H9 (cell line): ENCODE measurements at regions not wholly inside any gene's neighbourhood (a gene's known extent, or its start where the extent isn't known, plus 50 kb on each side); places are given as distances from the start of the nearest gene placed in this dataset.

Source experiments
- DNase-seq: peaks from one replicate; pipeline ENCODE4 v3.0.0-alpha.2; 2017
- H2AFZ ChIP-seq: one replicate; pipeline ENCODE4 v1.6.1; 2013; ENCODE audit warnings: mild to moderate bottlenecking, low read length, control low read depth, moderate library complexity
- H2AK5ac ChIP-seq: 2 replicates; pipeline ENCODE4 v1.6.1; 2013; ENCODE audit warnings: low read length, control low read depth, mixed read lengths; ENCODE audit not compliant: insufficient read length
- H2BK120ac ChIP-seq: one replicate; pipeline ENCODE4 v1.6.1; 2013; ENCODE audit warnings: low read depth, mild to moderate bottlenecking, low read length, control low read depth, inconsistent platforms; ENCODE audit not compliant: poor library complexity, severe bottlenecking
- H2BK12ac ChIP-seq: 2 replicates; pipeline ENCODE4 v1.6.1; 2013; ENCODE audit warnings: low read length, control low read depth, mixed read lengths, low read depth; ENCODE audit not compliant: insufficient read length
- H2BK15ac ChIP-seq: 2 replicates; pipeline ENCODE4 v1.6.1; 2013; ENCODE audit warnings: low read depth, low read length, control low read depth
- H2BK20ac ChIP-seq: one replicate; pipeline ENCODE4 v1.6.1; 2013; ENCODE audit warnings: low read depth, mild to moderate bottlenecking, low read length, control low read depth, inconsistent platforms; ENCODE audit not compliant: poor library complexity, severe bottlenecking
- H2BK5ac ChIP-seq: 2 replicates; pipeline ENCODE4 v1.6.1; 2013; ENCODE audit warnings: low read length, control low read depth, mixed read lengths; ENCODE audit not compliant: insufficient read length
- H3K14ac ChIP-seq: 2 replicates; pipeline ENCODE4 v1.6.1; 2013; ENCODE audit warnings: low read length, control low read depth; ENCODE audit not compliant: insufficient read depth
- H3K18ac ChIP-seq: 2 replicates; pipeline ENCODE4 v1.6.1; 2013; ENCODE audit warnings: low read depth, mild to moderate bottlenecking, mixed read lengths, low read length, control low read depth; ENCODE audit not compliant: insufficient read length
- H3K23ac ChIP-seq: 2 replicates; pipeline ENCODE4 v1.6.1; 2013; ENCODE audit warnings: low read length, control low read depth, mixed read lengths, low read depth; ENCODE audit not compliant: insufficient read length
- H3K23me2 ChIP-seq: 2 replicates; pipeline ENCODE4 v1.6.1; 2013; ENCODE audit warnings: low read depth, mild to moderate bottlenecking, mixed read lengths, low read length, control low read depth; ENCODE audit not compliant: insufficient read length, poor library complexity, severe bottlenecking
- H3K27ac ChIP-seq: 2 replicates; pipeline ENCODE4 v1.5.1; 2013; ENCODE audit warnings: low read length, control low read depth, mixed read lengths, low read depth; ENCODE audit not compliant: insufficient read length
- H3K27me3 ChIP-seq: 2 replicates; pipeline ENCODE4 v1.6.1; 2013; ENCODE audit warnings: low read length, control low read depth, inconsistent platforms; ENCODE audit not compliant: insufficient read depth
- H3K4ac ChIP-seq: 2 replicates; pipeline ENCODE4 v1.6.1; 2013; ENCODE audit warnings: low read depth, mild to moderate bottlenecking, control low read depth, inconsistent platforms, low read length, moderate library complexity
- H3K4me1 ChIP-seq: 2 replicates; pipeline ENCODE4 v1.6.1; 2013; ENCODE audit warnings: low read length, control low read depth, inconsistent platforms; ENCODE audit not compliant: insufficient read depth
- H3K4me2 ChIP-seq: 2 replicates; pipeline ENCODE4 v1.6.1; 2013; ENCODE audit warnings: low read length, control low read depth, mixed read lengths; ENCODE audit not compliant: insufficient read length, insufficient read depth
- H3K56ac ChIP-seq: 2 replicates; pipeline ENCODE4 v1.6.1; 2013; ENCODE audit warnings: low read depth, mild to moderate bottlenecking, mixed read lengths, low read length, control low read depth; ENCODE audit not compliant: insufficient read length
- H3K79me1 ChIP-seq: 2 replicates; pipeline ENCODE4 v1.6.1; 2013; ENCODE audit warnings: low read depth, mild to moderate bottlenecking, moderate library complexity, low read length, control low read depth, inconsistent platforms; ENCODE audit not compliant: insufficient read depth, poor library complexity, severe bottlenecking
- H3K79me2 ChIP-seq: 2 replicates; pipeline ENCODE4 v1.6.1; 2013; ENCODE audit warnings: low read length, control low read depth, inconsistent platforms; ENCODE audit not compliant: insufficient read depth
- H3K9ac ChIP-seq: 2 replicates; pipeline ENCODE4 v1.6.1; 2013; ENCODE audit warnings: low read length, control low read depth, mixed read lengths; ENCODE audit not compliant: insufficient read length; ENCODE audit errors: extremely low read depth
- H3K9me3 ChIP-seq: one replicate; pipeline ENCODE4 v1.6.1; 2013; ENCODE audit warnings: low read depth, low read length, inconsistent platforms; ENCODE audit not compliant: control insufficient read depth
- H3T11ph ChIP-seq: one replicate; pipeline ENCODE4 v1.6.1; 2013; ENCODE audit warnings: mild to moderate bottlenecking, low read length, control low read depth, inconsistent platforms
- H4K20me1 ChIP-seq: one replicate; pipeline ENCODE4 v1.6.1; 2013; ENCODE audit not compliant: control insufficient read depth, insufficient read length, insufficient read depth
- H4K5ac ChIP-seq: 2 replicates; pipeline ENCODE4 v1.6.1; 2013; ENCODE audit warnings: low read depth, mild to moderate bottlenecking, mixed read lengths, low read length, control low read depth; ENCODE audit not compliant: insufficient read length
- H4K8ac ChIP-seq: replicated peaks from 2 replicates; pipeline ENCODE4 v1.6.1; 2013; ENCODE audit warnings: low read length, control low read depth, mixed read lengths, low read depth; ENCODE audit not compliant: insufficient read length
- H4K91ac ChIP-seq: 2 replicates; pipeline ENCODE4 v1.6.1; 2013; ENCODE audit warnings: low read depth, mild to moderate bottlenecking, moderate library complexity, mixed read lengths, low read length, control low read depth; ENCODE audit not compliant: insufficient read length
- H3K27ac Mint-ChIP-seq, 3 experiments: 2 replicates in 2 of 3; 3 replicates in 1 of 3; pipeline ENCODE4 v1.8.0; 2020 to 2021; ENCODE audit warnings: mixed read lengths in 3 of 3, mild to moderate bottlenecking in 1 of 3, moderate library complexity in 1 of 3
- H3K27me3 Mint-ChIP-seq: 2 replicates; pipeline ENCODE4 v1.8.0; 2021; ENCODE audit warnings: low read depth, mild to moderate bottlenecking, moderate library complexity, mixed read lengths
- H3K36me3 Mint-ChIP-seq, 3 experiments: 2 replicates in 2 of 3; 3 replicates in 1 of 3; pipeline ENCODE4 v1.8.0; 2020 to 2021; ENCODE audit warnings: low read depth in 3 of 3, mixed read lengths in 3 of 3; ENCODE audit not compliant: insufficient read depth in 1 of 3
- H3K4me1 Mint-ChIP-seq, 2 experiments: 2 replicates each; pipeline ENCODE4 v1.8.0; 2020; ENCODE audit warnings: mixed read lengths in 2 of 2
- H3K4me3 Mint-ChIP-seq, 2 experiments: 2 replicates in 1 of 2; 3 replicates in 1 of 2; pipeline ENCODE4 v1.8.0; 2020 to 2021; ENCODE audit warnings: mild to moderate bottlenecking in 2 of 2, mixed read lengths in 2 of 2, moderate library complexity in 1 of 2
- H3K9me3 Mint-ChIP-seq, 2 experiments: 2 replicates in 1 of 2; 3 replicates in 1 of 2; pipeline ENCODE4 v1.8.0; 2020; ENCODE audit warnings: mild to moderate bottlenecking in 2 of 2, mixed read lengths in 2 of 2, moderate library complexity in 1 of 2
- CTCF ChIP-seq: fragments of 200-600 bp; sonication (generic); conservative IDR thresholded peaks from 3 replicates; pipeline ENCODE4 v1.8.0; 2021; ENCODE audit warnings: antibody characterized with exemption, mild to moderate bottlenecking
- WGBS: extraction: QIAGEN DNeasy Blood & Tissue Kit; methylation state at CpG from one replicate; pipeline ENCODE4 v1.1.7; 2013; ENCODE audit warnings: missing lambda C conversion rate, low lambda C conversion rate, mixed read lengths; ENCODE audit not compliant: insufficient read length; ENCODE audit errors: extremely low coverage; 5-methylcytosine and 5-hydroxymethylcytosine counted together

GRCh38 chr12:115155665-115156645, 472.0 kb upstream of the TBX3 start:
- no peak overlapping the region for H2BK12ac ChIP-seq
- H2BK20ac ChIP-seq = no peak overlapping the region
- no peak overlapping the region for H3K27ac ChIP-seq
- TF ChIP-seq CTCF = no peak
- no peak overlapping the region for H3K27ac Mint-ChIP-seq
- no peak overlapping the region for H3K18ac ChIP-seq
- no peak overlapping the region for H3K9ac ChIP-seq
- no peak overlapping the region for H2BK15ac ChIP-seq
- H4K5ac ChIP-seq = no peak overlapping the region
- H3K23ac ChIP-seq = no peak overlapping the region
- no peak overlapping the region for H2AK5ac ChIP-seq
- H3K27me3 Mint-ChIP-seq = peaks cover 2% of the 10 kb centered on the region; the same call in 1 of the 2 replicates
- no peak overlapping the region for H2BK120ac ChIP-seq
- H3K4me3 Mint-ChIP-seq = no peak overlapping the region
- no peaks in the 10 kb centered on the region for H3K4me1 ChIP-seq
- H3K23me2 ChIP-seq = no peaks in the 10 kb centered on the region
- no peak overlapping the region for H3T11ph ChIP-seq
- no peak overlapping the region for H2AFZ ChIP-seq
- no peak overlapping the region for H3K4me2 ChIP-seq
- no peaks in the 10 kb centered on the region for H3K79me2 ChIP-seq
- no peak overlapping the region for H4K91ac ChIP-seq
- no peaks in the 10 kb centered on the region for H3K79me1 ChIP-seq
- H3K4ac ChIP-seq = no peak overlapping the region
- H4K8ac ChIP-seq = no peak overlapping the region
- no peaks in the 10 kb centered on the region for H3K9me3 Mint-ChIP-seq
- H3K4me1 Mint-ChIP-seq = peaks cover 2 to 8% of the 10 kb centered on the region in 2 experiments; a peak in 3 of 4 replicates
- no peak overlapping the region for H2BK5ac ChIP-seq
- H4K20me1 ChIP-seq = no peaks in the 10 kb centered on the region
- H3K9me3 ChIP-seq = no peaks in the 10 kb centered on the region
- no peak overlapping the region for H3K14ac ChIP-seq
- no peaks in the 10 kb centered on the region for H3K36me3 Mint-ChIP-seq
- no peaks in the 10 kb centered on the region for H3K27me3 ChIP-seq
- no peak for DNase-seq
- no CpG with 5 or more reads among the region's 7 CpGs for WGBS
- no peak overlapping the region for H3K56ac ChIP-seq
